H1 (cell line): ENCODE measurements at regions not wholly inside any gene's neighbourhood (a gene's known extent, or its start where the extent isn't known, plus 50 kb on each side); places are given as distances from the start of the nearest gene placed in this dataset.

ENCODE experiments used
- CTCF ChIA-PET: fragments of 300-600 bp; sonication (Branson Sonifier 250); formaldehyde crosslinking; loops from one replicate; lab custom pipeline; 2021; ENCODE audit not compliant: partially characterized antibody; lab: Charles Lee
- POLR2A ChIA-PET: fragments of 300-600 bp; sonication (Branson Sonifier 250); formaldehyde crosslinking; loops from one replicate; lab custom pipeline; 2021; ENCODE audit warnings: inconsistent platforms; ENCODE audit not compliant: partially characterized antibody; lab: Charles Lee
- DNase-seq, 2 experiments: peaks; one replicate each; pipeline versions ENCODE4 v3.0.0 to v3.0.0-alpha.2; 2010 to 2022; ENCODE audit warnings: low spot score in 2 of 2, low read depth in 1 of 2, mixed read lengths in 1 of 2
- FAIRE-seq: peaks from 2 replicates; lab custom pipeline; 2011; peaks lifted over from hg19 to GRCh38; lab: Jason Lieb, UNC
- H2AFZ ChIP-seq: 2 replicates; pipeline ENCODE4 v1.8.1; 2012; ENCODE audit warnings: low read length, inconsistent platforms
- H2AK5ac ChIP-seq: 2 replicates; pipeline ENCODE4 v1.6.1; 2013; ENCODE audit warnings: low read depth, low read length
- H2BK120ac ChIP-seq: replicated peaks from 2 replicates; pipeline ENCODE3; 2013; ENCODE audit warnings: low read depth, low read length, inconsistent platforms
- H2BK12ac ChIP-seq: 2 replicates; pipeline ENCODE4 v1.6.1; 2013; ENCODE audit warnings: low read depth, low read length
- H2BK15ac ChIP-seq: 2 replicates; pipeline ENCODE4 v1.6.1; 2013; ENCODE audit warnings: low read length
- H2BK20ac ChIP-seq: 2 replicates; pipeline ENCODE4 v1.6.1; 2013; ENCODE audit warnings: low read length
- H2BK5ac ChIP-seq: 2 replicates; pipeline ENCODE4 v1.6.1; 2013; ENCODE audit warnings: low read depth, low read length
- H3K14ac ChIP-seq: 2 replicates; pipeline ENCODE4 v1.6.1; 2013; ENCODE audit warnings: inconsistent platforms; ENCODE audit not compliant: insufficient read length
- H3K18ac ChIP-seq: 2 replicates; pipeline ENCODE4 v1.6.1; 2013; ENCODE audit warnings: low read length; ENCODE audit errors: extremely low read depth
- H3K23ac ChIP-seq: 2 replicates; pipeline ENCODE4 v1.6.1; 2013; ENCODE audit warnings: inconsistent platforms; ENCODE audit not compliant: insufficient read length
- H3K23me2 ChIP-seq: 2 replicates; pipeline ENCODE4 v1.6.1; 2013; ENCODE audit warnings: low read depth, low read length
- H3K27ac ChIP-seq: 2 replicates; pipeline ENCODE4 v1.6.1; 2011; ENCODE audit warnings: low read depth, low read length, inconsistent platforms
- H3K27me3 ChIP-seq, 4 experiments: replicated peaks in 1 of 4; 1 replicate in 1 of 4; 2 replicates in 3 of 4; pipeline versions ENCODE4 v1.6.1 to v1.8.1; 2011 to 2013; ENCODE audit warnings: low read length in 3 of 4, mild to moderate bottlenecking in 3 of 4, inconsistent platforms in 2 of 4, mixed read lengths in 2 of 4, moderate library complexity in 1 of 4; ENCODE audit not compliant: control insufficient read depth in 3 of 4, insufficient read depth in 3 of 4; ENCODE audit errors: extremely low read depth in 1 of 4
- H3K36me3 ChIP-seq, 4 experiments: 2 replicates each; pipeline versions ENCODE4 v1.6.1 to v1.8.1; 2011 to 2013; ENCODE audit warnings: mild to moderate bottlenecking in 4 of 4, low read length in 3 of 4, moderate library complexity in 2 of 4, control low read depth in 1 of 4, inconsistent platforms in 1 of 4; ENCODE audit not compliant: insufficient read depth in 4 of 4, control insufficient read depth in 2 of 4
- H3K4ac ChIP-seq: replicated peaks from 2 replicates; pipeline ENCODE3; 2013; ENCODE audit warnings: low read length, low read depth, mixed read lengths, inconsistent platforms; ENCODE audit not compliant: insufficient read length
- H3K4me1 ChIP-seq, 4 experiments: replicated peaks in 1 of 4; 1 replicate in 1 of 4; 2 replicates in 3 of 4; pipeline versions ENCODE4 v1.6.1 to v1.8.1; 2011 to 2013; ENCODE audit warnings: low read length in 3 of 4, inconsistent platforms in 2 of 4, mixed read lengths in 1 of 4; ENCODE audit not compliant: insufficient read depth in 4 of 4, control insufficient read depth in 3 of 4
- H3K4me2 ChIP-seq, 2 experiments: 2 replicates each; pipeline versions ENCODE4 v1.6.1 to v1.8.1; 2011 to 2013; ENCODE audit warnings: low read depth in 2 of 2, low read length in 2 of 2, control low read depth in 1 of 2, inconsistent platforms in 1 of 2, mild to moderate bottlenecking in 1 of 2; ENCODE audit not compliant: insufficient read depth in 1 of 2
- H3K4me3 ChIP-seq, 4 experiments: fragments of 200-600, 300-600 bp in 1 of 4; sonication (generic), shearing (Covaris generic), sonication (Bioruptor Twin) in 1 of 4; 2 replicates each; pipeline versions ENCODE4 v1.5.1 to v1.8.1; 2011 to 2016; ENCODE audit warnings: low read length in 4 of 4, low read depth in 3 of 4, control low read depth in 2 of 4, inconsistent platforms in 2 of 4, mild to moderate bottlenecking in 2 of 4, mixed read lengths in 1 of 4, moderate library complexity in 1 of 4; ENCODE audit not compliant: insufficient read depth in 2 of 4; ENCODE audit errors: extremely low read depth in 1 of 4
- H3K56ac ChIP-seq: replicated peaks from 2 replicates; pipeline ENCODE3; 2013; ENCODE audit warnings: low read depth, mild to moderate bottlenecking, mixed read lengths, low read length, inconsistent platforms; ENCODE audit not compliant: insufficient read length
- H3K79me1 ChIP-seq: 2 replicates; pipeline ENCODE4 v1.6.1; 2013; ENCODE audit warnings: low read depth, low read length, control low read depth
- H3K79me2 ChIP-seq, 2 experiments: 2 replicates each; pipeline versions ENCODE4 v1.6.1 to v1.8.1; 2012 to 2013; ENCODE audit warnings: low read length in 2 of 2, mild to moderate bottlenecking in 2 of 2, inconsistent platforms in 1 of 2; ENCODE audit not compliant: insufficient read depth in 2 of 2, control insufficient read depth in 1 of 2
- H3K9ac ChIP-seq, 4 experiments: replicated peaks in 1 of 4; 1 replicate in 1 of 4; 2 replicates in 3 of 4; pipeline versions ENCODE4 v1.6.1 to v1.8.1; 2011 to 2013; ENCODE audit warnings: low read depth in 3 of 4, low read length in 3 of 4, control low read depth in 2 of 4, mild to moderate bottlenecking in 2 of 4, moderate library complexity in 2 of 4, inconsistent platforms in 1 of 4; ENCODE audit errors: extremely low read depth in 1 of 4
- H3K9me3 ChIP-seq, 2 experiments: 2 replicates each; pipeline versions ENCODE4 v1.6.1 to v1.8.1; 2012 to 2013; ENCODE audit warnings: mild to moderate bottlenecking in 2 of 2, moderate library complexity in 2 of 2, control low read depth in 1 of 2, inconsistent platforms in 1 of 2, low read depth in 1 of 2, low read length in 1 of 2, mixed read lengths in 1 of 2; ENCODE audit not compliant: insufficient read depth in 2 of 2
- H4K20me1 ChIP-seq, 2 experiments: replicated peaks in 1 of 2; 2 replicates each; pipeline versions ENCODE3 to v1.8.1; 2011 to 2013; ENCODE audit warnings: inconsistent platforms in 2 of 2, low read length in 2 of 2, mild to moderate bottlenecking in 1 of 2; ENCODE audit not compliant: insufficient read depth in 2 of 2, control insufficient read depth in 1 of 2
- H4K5ac ChIP-seq: 2 replicates; pipeline ENCODE4 v1.6.1; 2013; ENCODE audit warnings: low read length, low read depth, mixed read lengths, inconsistent platforms; ENCODE audit not compliant: insufficient read length
- H4K8ac ChIP-seq: 2 replicates; pipeline ENCODE4 v1.8.0; 2013; ENCODE audit warnings: mild to moderate bottlenecking, moderate library complexity, low read length, inconsistent platforms; ENCODE audit not compliant: insufficient read depth; ENCODE audit errors: extremely low read depth
- H4K91ac ChIP-seq: replicated peaks from 2 replicates; pipeline ENCODE3; 2013; ENCODE audit warnings: low read length, mixed read lengths, inconsistent platforms; ENCODE audit not compliant: insufficient read length
- CHD1 ChIP-seq: IDR thresholded peaks from 2 replicates; pipeline ENCODE4 v1.6.1; 2012; ENCODE audit warnings: low read depth, low read length, improper control_type of control experiment
- HDAC2 ChIP-seq, 2 experiments: fragments of 300-600 bp in 1 of 2; sonication (generic) in 1 of 2; IDR thresholded peaks; 2 replicates each; pipeline ENCODE4 v1.6.1; 2011 to 2012; ENCODE audit warnings: low read depth in 2 of 2, low read length in 2 of 2, mild to moderate bottlenecking in 2 of 2, moderate library complexity in 2 of 2, borderline replicate concordance in 1 of 2, inconsistent platforms in 1 of 2
- MAFK ChIP-seq: IDR thresholded peaks from 2 replicates; pipeline ENCODE4 v1.6.1; 2012; ENCODE audit warnings: low read depth, mild to moderate bottlenecking, improper control_type of control experiment, low read length
- SIRT6 ChIP-seq: IDR thresholded peaks from one replicate; pipeline ENCODE4 v1.7.1; 2012; ENCODE audit warnings: low read length, inconsistent platforms
- SUZ12 ChIP-seq: fragments of 200-600 bp; sonication (generic); IDR thresholded peaks from 2 replicates; pipeline ENCODE4 v1.6.1; 2012; ENCODE audit warnings: mild to moderate bottlenecking, inconsistent platforms, low read length, moderate library complexity, mixed read lengths
- YY1 ChIP-seq: IDR thresholded peaks from 2 replicates; pipeline ENCODE4 v1.6.1; 2011; ENCODE audit warnings: low read depth, mild to moderate bottlenecking, low read length
- WGBS, 2 experiments: shearing (Covaris generic) in 1 of 2; methylation state at CpG; one replicate each; pipeline versions ENCODE4 v1.1.6 to v1.1.7; 2013 to 2015; ENCODE audit warnings: low lambda C conversion rate in 2 of 2, mixed read lengths in 2 of 2, inconsistent platforms in 1 of 2, low coverage in 1 of 2, missing lambda C conversion rate in 1 of 2; ENCODE audit not compliant: insufficient replicate concordance in 2 of 2, insufficient coverage in 1 of 2, insufficient read length in 1 of 2; ENCODE audit errors: extremely low coverage in 1 of 2, missing lambda C conversion rate in 1 of 2; 5-methylcytosine and 5-hydroxymethylcytosine counted together

- Histone ChIP-seq H2AFZ (no peak overlapping the region), H3K23me2 (no peaks in the 10 kb centered on the region), H3K18ac (no peak overlapping the region), H3K23ac (no peak overlapping the region), H2BK5ac (no peak overlapping the region), H3K14ac (no peak overlapping the region), H4K8ac (no peak overlapping the region), H3K9ac (no peak overlapping the region), H3K36me3 (no peaks in the 10 kb centered on the region), H3K27ac (no peak overlapping the region), H2BK15ac (no peak overlapping the region), H3K56ac (no peak overlapping the region), H3K9me3 (peaks cover 0 to 10% of the 10 kb centered on the region in 2 experiments; a peak in 2 of 4 replicates), H3K4me2 (no peak overlapping the region), H2AK5ac (no peak overlapping the region), H3K4ac (no peak overlapping the region), H4K20me1 (no peaks in the 10 kb centered on the region), H2BK20ac (no peak overlapping the region), H3K4me3 (no peak overlapping the region), H4K91ac (no peak overlapping the region), H3K4me1 (no peaks in the 10 kb centered on the region), H2BK120ac (no peak overlapping the region), H3K27me3 (no peaks in the 10 kb centered on the region), H3K79me1 (no peaks in the 10 kb centered on the region), H2BK12ac (no peak overlapping the region), H3K79me2 (no peaks in the 10 kb centered on the region), H4K5ac (no peak overlapping the region)
- ChIA-PET POLR2A (no interaction called here), CTCF (no interaction called here)
- no peak for FAIRE-seq
- WGBS, 2 experiments: 90% methylated on average over 7 of the region's 7 CpGs; no CpG with 5 or more reads in 1 of the 2 experiments
- DNase-seq: no peak
- TF ChIP-seq MAFK (no peak), CHD1 (no peak), HDAC2 (IDR thresholded peaks at IDR 0.05; ENCODE audit: borderline replicate concordance in 1 of 2, low read depth in 2 of 2, low read length in 2 of 2) (no peak), SIRT6 (no peak), SUZ12 (no peak), YY1 (no peak)
These were observed 66.2 kb upstream of the BRD7 start for GRCh38 chr16:50434872-50435478.
